Natural killer cell (primary cell): ENCODE measurements at regions not wholly inside any gene's neighbourhood (a gene's known extent, or its start where the extent isn't known, plus 50 kb on each side); places are given as distances from the start of the nearest gene placed in this dataset.

Experiments
- ATAC-seq, 3 donors: fragments of 150-1000 bp in 2 of 3; fragments of 200-7000 bp in 1 of 3; cut with Tn5 transposase; 1 replicate in 1 of 3; 2 replicates in 2 of 3; pipeline ENCODE4 v1.10.0; 2021; ENCODE audit warnings: mild to moderate bottlenecking in 2 of 3, moderate library complexity in 2 of 3
- DNase-seq, 2 donors: peaks; one replicate each; pipeline versions ENCODE4 v3.0.0 to v3.0.0-alpha.2; 2013 to 2021; ENCODE audit warnings: mixed read lengths in 1 of 2
- H3K27ac ChIP-seq: one replicate; pipeline ENCODE4 v1.5.1; 2013; ENCODE audit warnings: mild to moderate bottlenecking, low read length
- H3K27me3 ChIP-seq: one replicate; pipeline ENCODE4 v1.6.1; 2013; ENCODE audit warnings: low read length; ENCODE audit not compliant: control insufficient read depth, insufficient read depth
- H3K36me3 ChIP-seq: one replicate; pipeline ENCODE4 v1.6.1; 2013; ENCODE audit warnings: low read length; ENCODE audit not compliant: control insufficient read depth, insufficient read depth
- H3K4me1 ChIP-seq: one replicate; pipeline ENCODE4 v1.6.1; 2013; ENCODE audit warnings: low read length; ENCODE audit not compliant: control insufficient read depth, insufficient read depth
- H3K4me3 ChIP-seq: one replicate; pipeline ENCODE4 v1.5.1; 2013; ENCODE audit warnings: low read length
- H3K9me3 ChIP-seq: one replicate; pipeline ENCODE4 v1.6.1; 2013; ENCODE audit warnings: low read length; ENCODE audit not compliant: control insufficient read depth, insufficient read depth
- H3K27ac Mint-ChIP-seq, 2 donors: one replicate each; pipeline ENCODE4 v1.8.0; 2022; ENCODE audit warnings: mild to moderate bottlenecking in 2 of 2, mixed read lengths in 2 of 2, moderate library complexity in 1 of 2
- H3K27me3 Mint-ChIP-seq, 2 donors: one replicate each; pipeline ENCODE4 v1.8.0; 2022; ENCODE audit warnings: low read depth in 2 of 2, mixed read lengths in 2 of 2
- H3K36me3 Mint-ChIP-seq: one replicate; pipeline ENCODE4 v1.8.0; 2022; ENCODE audit warnings: mixed read lengths
- H3K4me1 Mint-ChIP-seq, 2 donors: one replicate each; pipeline ENCODE4 v1.8.0; 2022; ENCODE audit warnings: mixed read lengths in 2 of 2
- H3K4me3 Mint-ChIP-seq: one replicate; pipeline ENCODE4 v1.8.0; 2022; ENCODE audit warnings: mild to moderate bottlenecking, moderate library complexity, mixed read lengths
- H3K9me3 Mint-ChIP-seq, 2 donors: one replicate each; pipeline ENCODE4 v1.8.0; 2022; ENCODE audit warnings: mixed read lengths in 2 of 2
- CTCF ChIP-seq: fragments of 200-600 bp; IDR thresholded peaks from one replicate; pipeline ENCODE4 v1.8.0; 2022; ENCODE audit warnings: antibody characterized with exemption
- WGBS: methylation state at CpG from one replicate; pipeline ENCODE4 v1.1.7; 2013; ENCODE audit warnings: missing lambda C conversion rate; ENCODE audit not compliant: insufficient coverage; 5-methylcytosine and 5-hydroxymethylcytosine counted together
- intact Hi-C: fragments of 100-400 bp; cut with micrococcal nuclease; formaldehyde crosslinking; loops from one replicate; pipeline ENCODE4 v1.14.2; 2022

- no peak for TF ChIP-seq CTCF
- DNase-seq (no peak), ATAC-seq (no peak)
- H3K27ac Mint-ChIP-seq = no peak overlapping the region
- H3K4me1 Mint-ChIP-seq = no peaks in the 10 kb centered on the region
- Histone ChIP-seq H3K4me3 (no peak overlapping the region), H3K4me1 (no peaks in the 10 kb centered on the region), H3K36me3 (no peaks in the 10 kb centered on the region), H3K27ac (no peak overlapping the region), H3K27me3 (no peaks in the 10 kb centered on the region), H3K9me3 (no peaks in the 10 kb centered on the region)
- H3K27me3 Mint-ChIP-seq = peaks cover 0 to 5% of the 10 kb centered on the region in 2 donors
- intact Hi-C loops = no loop called here
- no peak overlapping the region for H3K4me3 Mint-ChIP-seq
- H3K9me3 Mint-ChIP-seq = no peaks in the 10 kb centered on the region
- 100% methylated on average over 1 of the region's 1 CpG for WGBS
- H3K36me3 Mint-ChIP-seq = no peaks in the 10 kb centered on the region
Observed at GRCh38 chrY:7437086-7437485, 525.5 kb upstream of the AMELY start.

GRCh38 chrY:7433817-7434809 is 522.6 kb upstream of the AMELY start:
- H3K27me3 ChIP-seq = no peaks in the 10 kb centered on the region
- H3K4me1 ChIP-seq = no peaks in the 10 kb centered on the region
- no peak for ATAC-seq
- no peaks in the 10 kb centered on the region for H3K4me1 Mint-ChIP-seq
- H3K27me3 Mint-ChIP-seq = peaks cover 0 to 5% of the 10 kb centered on the region in 2 donors
- no peaks in the 10 kb centered on the region for H3K9me3 ChIP-seq
- peaks cover 0 to 8% of the 10 kb centered on the region in 2 donors for H3K9me3 Mint-ChIP-seq
- no peak overlapping the region for H3K27ac ChIP-seq
- H3K36me3 Mint-ChIP-seq = no peaks in the 10 kb centered on the region
- no peak overlapping the region for H3K27ac Mint-ChIP-seq
- H3K4me3 ChIP-seq = no peak overlapping the region
- intact Hi-C loops = no loop called here
- H3K36me3 ChIP-seq = no peaks in the 10 kb centered on the region
- DNase-seq = no peak
- H3K4me3 Mint-ChIP-seq = no peak overlapping the region
- 94% methylated on average over 4 of the region's 10 CpGs for WGBS
- no peak for TF ChIP-seq CTCF

- Mint-ChIP-seq H3K4me1 (no peaks in the 10 kb centered on the region), H3K4me3 (no peak overlapping the region), H3K9me3 (no peaks in the 10 kb centered on the region), H3K36me3 (no peaks in the 10 kb centered on the region), H3K27me3 (no peaks in the 10 kb centered on the region), H3K27ac (no peak overlapping the region)
- no peak overlapping the region for H3K27ac ChIP-seq
- no peak overlapping the region for H3K4me3 ChIP-seq
- no peak for DNase-seq
- no peak for TF ChIP-seq CTCF
- H3K27me3 ChIP-seq = no peaks in the 10 kb centered on the region
- no peaks in the 10 kb centered on the region for H3K4me1 ChIP-seq
- H3K36me3 ChIP-seq = no peaks in the 10 kb centered on the region
- intact Hi-C loops = no loop called here
- no peaks in the 10 kb centered on the region for H3K9me3 ChIP-seq
- ATAC-seq = no peak
- WGBS = 70% methylated on average over 2 of the region's 3 CpGs
Observed at GRCh38 chrY:7419165-7419564, 507.6 kb upstream of the AMELY start.
